ENCODE measurements at regions not wholly inside any gene's neighbourhood (a gene's known extent, or its start where the extent isn't known, plus 50 kb on each side); places are given as distances from the start of the nearest gene placed in this dataset.

GRCh38 chr3:21357241-21357640 lies 393.8 kb downstream of the ZNF385D start:
- no peak for DNase-seq (ENCODE audit: low read depth in 4 of 4, low spot score in 3 of 4)

GRCh38 chr3:21356402-21356801 lies 394.6 kb downstream of the ZNF385D start:
- no peak for DNase-seq (ENCODE audit: low read depth in 4 of 4, low spot score in 3 of 4)

GRCh38 chr3:21345382-21345976 lies 405.5 kb downstream of the ZNF385D start:
- no peak for DNase-seq (ENCODE audit: low read depth in 4 of 4, low spot score in 3 of 4)

GRCh38 chr3:21331857-21332256 lies 419.2 kb downstream of the ZNF385D start:
- no peak for DNase-seq (ENCODE audit: low read depth in 4 of 4, low spot score in 3 of 4)

GRCh38 chr3:21331321-21331720 lies 419.7 kb downstream of the ZNF385D start:
- no peak for DNase-seq (ENCODE audit: low read depth in 4 of 4, low spot score in 3 of 4)

GRCh38 chr3:21330293-21330692 lies 420.7 kb downstream of the ZNF385D start:
- no peak for DNase-seq (ENCODE audit: low read depth in 4 of 4, low spot score in 3 of 4)

GRCh38 chr3:21328711-21329390 lies 422.2 kb downstream of the ZNF385D start:
- no peak for DNase-seq (ENCODE audit: low read depth in 4 of 4, low spot score in 3 of 4)

GRCh38 chr3:21326704-21327475 lies 424.1 kb downstream of the ZNF385D start:
- no peak for DNase-seq (ENCODE audit: low read depth in 4 of 4, low spot score in 3 of 4)

GRCh38 chr3:21314688-21315087 lies 436.3 kb downstream of the ZNF385D start:
- no peak for DNase-seq (ENCODE audit: low read depth in 4 of 4, low spot score in 3 of 4)

- no peak for DNase-seq (ENCODE audit: low read depth in 4 of 4, low spot score in 3 of 4)
These were observed 440.1 kb downstream of the ZNF385D start for GRCh38 chr3:21310891-21311290.

- DNase-seq (ENCODE audit: low read depth in 4 of 4, low spot score in 3 of 4) = no peak
These were observed 440.8 kb downstream of the ZNF385D start for GRCh38 chr3:21310161-21310560.

GRCh38 chr3:21297304-21297703 lies 453.7 kb downstream of the ZNF385D start:
- DNase-seq (ENCODE audit: low read depth in 4 of 4, low spot score in 3 of 4) = no peak

- no peak for DNase-seq (ENCODE audit: low read depth in 4 of 4, low spot score in 3 of 4)
These were observed 456.2 kb downstream of the ZNF385D start for GRCh38 chr3:21294768-21295167.

- no peak for DNase-seq (ENCODE audit: low read depth in 4 of 4, low spot score in 3 of 4)
These were observed 458.0 kb downstream of the ZNF385D start for GRCh38 chr3:21292971-21293370.

- DNase-seq (ENCODE audit: low read depth in 4 of 4, low spot score in 3 of 4) = no peak
These were observed 460.5 kb downstream of the ZNF385D start for GRCh38 chr3:21290557-21290956.

- DNase-seq (ENCODE audit: low read depth in 4 of 4, low spot score in 3 of 4) = no peak
These were observed 476.9 kb downstream of the ZNF385D start for GRCh38 chr3:21274079-21274571.

GRCh38 chr3:21273259-21274025 lies 477.6 kb downstream of the ZNF385D start:
- no peak for DNase-seq (ENCODE audit: low read depth in 4 of 4, low spot score in 3 of 4)

- DNase-seq (ENCODE audit: low read depth in 4 of 4, low spot score in 3 of 4) = no peak
These were observed 479.4 kb downstream of the ZNF385D start for GRCh38 chr3:21271606-21272016.

- DNase-seq (ENCODE audit: low read depth in 4 of 4, low spot score in 3 of 4) = no peak
These were observed 481.1 kb downstream of the ZNF385D start for GRCh38 chr3:21269882-21270281.

- DNase-seq (ENCODE audit: low read depth in 4 of 4, low spot score in 3 of 4) = no peak
These were observed 490.5 kb downstream of the ZNF385D start for GRCh38 chr3:21260507-21260906.

- DNase-seq (ENCODE audit: low read depth in 4 of 4, low spot score in 3 of 4) = no peak
These were observed 491.1 kb downstream of the ZNF385D start for GRCh38 chr3:21259896-21260295.
